Sigmoid colon (tissue), 6 donors: ENCODE measurements at regions not wholly inside any gene's neighbourhood (a gene's known extent, or its start where the extent isn't known, plus 50 kb on each side); places are given as distances from the start of the nearest gene placed in this dataset.

ENCODE experiments used
- DNase-seq: peaks from one replicate; pipeline ENCODE4 v3.0.0-alpha.2; 2019
- H3K27ac ChIP-seq, 4 donors: fragments of 200-600 bp; sonication (generic); one replicate each; pipeline ENCODE4 v1.5.1; 2016 to 2019; ENCODE audit warnings: mild to moderate bottlenecking in 1 of 4
- H3K27me3 ChIP-seq, 3 donors: fragments of 200-600 bp; sonication (generic); one replicate each; pipeline ENCODE4 v1.5.1; 2019; ENCODE audit warnings: mild to moderate bottlenecking in 1 of 3
- H3K36me3 ChIP-seq, 4 donors: fragments of 200-600 bp; sonication (generic); one replicate each; pipeline ENCODE4 v1.5.1; 2016 to 2019
- H3K4me1 ChIP-seq, 4 donors: fragments of 200-600 bp; sonication (generic); one replicate each; pipeline ENCODE4 v1.5.1; 2017 to 2019
- H3K4me3 ChIP-seq, 4 donors: fragments of 200-600 bp; sonication (generic); one replicate each; pipeline ENCODE4 v1.5.1; 2017 to 2019; ENCODE audit warnings: mild to moderate bottlenecking in 2 of 4, moderate library complexity in 1 of 4
- H3K9me3 ChIP-seq, 4 donors: fragments of 200-600 bp in 3 of 4; sonication (generic) in 3 of 4; one replicate each; pipeline versions ENCODE4 v1.5.1 to v1.6.1; 2013 to 2019
- CTCF ChIP-seq, 4 experiments: fragments of 450-650 bp in 3 of 4; fragments of 200-600 bp in 1 of 4; IDR thresholded peaks; one replicate each; pipeline ENCODE4 v1.5.1; 2016 to 2019; ENCODE audit warnings: antibody characterized with exemption in 4 of 4, mild to moderate bottlenecking in 3 of 4, moderate library complexity in 2 of 4
- EP300 ChIP-seq, 4 donors: sonication (generic); formaldehyde crosslinking; IDR thresholded peaks; one replicate each; pipeline ENCODE4 v1.6.1; 2017; ENCODE audit warnings: antibody characterized with exemption in 4 of 4
- POLR2A ChIP-seq, 2 donors: fragments of 450-650 bp; IDR thresholded peaks; one replicate each; pipeline ENCODE4 v1.6.1; 2016; ENCODE audit warnings: antibody characterized with exemption in 2 of 2, mild to moderate bottlenecking in 2 of 2, moderate library complexity in 2 of 2
- POLR2AphosphoS5 ChIP-seq, 4 donors: sonication (generic); formaldehyde crosslinking; IDR thresholded peaks; one replicate each; pipeline ENCODE4 v1.6.1; 2017; ENCODE audit warnings: antibody characterized with exemption in 4 of 4
- WGBS, 2 donors: extraction: QIAGEN DNeasy Blood & Tissue Kit; methylation state at CpG; one replicate each; pipeline ENCODE4 v1.1.7; 2013; 5-methylcytosine and 5-hydroxymethylcytosine counted together
- intact Hi-C: fragments of 100-400 bp; cut with DNase I; formaldehyde crosslinking; loops from one replicate; pipeline ENCODE4 v1.15.1; 2023
- donor health status: healthy with polysubstance abuse.
- donor health status: healthy.

DNA sequence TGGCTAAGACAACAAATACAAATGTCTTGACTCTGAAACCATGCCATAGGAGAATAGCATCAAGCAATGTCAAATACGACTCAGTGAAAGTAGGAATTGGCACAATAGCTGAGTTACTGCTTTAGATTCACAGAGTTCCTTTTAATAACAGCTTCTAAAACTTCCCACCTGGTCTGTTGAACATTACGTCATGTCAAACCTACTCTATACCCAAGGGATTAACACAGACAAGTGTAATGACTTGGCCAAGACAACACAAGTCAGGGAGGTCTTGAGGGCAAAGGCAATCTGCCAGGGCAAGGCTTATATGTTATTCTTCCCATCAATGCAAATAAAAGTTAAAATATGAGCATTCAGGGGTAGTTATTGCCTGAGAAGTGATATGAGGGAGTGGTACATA is 265.1 kb upstream of the PRDM1 start:
- WGBS, 2 donors = 79 to 88% methylated on average over 2 of the region's 2 CpGs

GRCh38 chr6:105819745-105820144 is 266.4 kb upstream of the PRDM1 start:
- no peaks in the 10 kb centered on the region for H3K27me3 ChIP-seq
- no peaks in the 10 kb centered on the region for H3K4me1 ChIP-seq
- H3K4me3 ChIP-seq = no peak overlapping the region
- DNase-seq = no peak
- H3K27ac ChIP-seq = no peak overlapping the region
- intact Hi-C loops = no loop called here
- H3K9me3 ChIP-seq = peaks cover 0 to 3% (median 0%) of the 10 kb centered on the region in 4 donors
- no peaks in the 10 kb centered on the region for H3K36me3 ChIP-seq
- WGBS, 2 donors = 75 to 86% methylated on average over 2 of the region's 2 CpGs
- TF ChIP-seq POLR2AphosphoS5 (IDR thresholded peaks at IDR 0.05) = no peak
- no peak for TF ChIP-seq CTCF (IDR thresholded peaks at IDR 0.05)
- no peak for TF ChIP-seq POLR2A (IDR thresholded peaks at IDR 0.05)
- TF ChIP-seq EP300 (IDR thresholded peaks at IDR 0.05) = no peak

More for the DNA sequence above, 265.1 kb upstream of the PRDM1 start:
- Histone ChIP-seq H3K4me1 (no peaks in the 10 kb centered on the region), H3K27ac (no peak overlapping the region), H3K27me3 (no peaks in the 10 kb centered on the region), H3K36me3 (no peaks in the 10 kb centered on the region), H3K9me3 (peaks cover 0 to 3% (median 0%) of the 10 kb centered on the region in 4 donors), H3K4me3 (no peak overlapping the region)
- TF ChIP-seq POLR2AphosphoS5 (IDR thresholded peaks at IDR 0.05) (no peak), POLR2A (IDR thresholded peaks at IDR 0.05) (no peak), EP300 (IDR thresholded peaks at IDR 0.05) (no peak), CTCF (IDR thresholded peaks at IDR 0.05) (no peak)
- intact Hi-C loops = no loop called here
- no peak for DNase-seq

- no peak for DNase-seq
- Histone ChIP-seq H3K9me3 (peaks cover 0 to 3% (median 0%) of the 10 kb centered on the region in 4 donors), H3K27ac (no peak overlapping the region), H3K27me3 (no peaks in the 10 kb centered on the region), H3K36me3 (no peaks in the 10 kb centered on the region), H3K4me3 (no peak overlapping the region), H3K4me1 (no peaks in the 10 kb centered on the region)
- TF ChIP-seq POLR2A (IDR thresholded peaks at IDR 0.05) (no peak), POLR2AphosphoS5 (IDR thresholded peaks at IDR 0.05) (no peak), EP300 (IDR thresholded peaks at IDR 0.05) (no peak), CTCF (IDR thresholded peaks at IDR 0.05) (no peak)
- intact Hi-C loops = no loop called here
- WGBS, 2 donors = 92 to 93% methylated on average over 2 of the region's 2 CpGs
Observed at GRCh38 chr6:105818505-105818904, 267.6 kb upstream of the PRDM1 start.

DNA sequence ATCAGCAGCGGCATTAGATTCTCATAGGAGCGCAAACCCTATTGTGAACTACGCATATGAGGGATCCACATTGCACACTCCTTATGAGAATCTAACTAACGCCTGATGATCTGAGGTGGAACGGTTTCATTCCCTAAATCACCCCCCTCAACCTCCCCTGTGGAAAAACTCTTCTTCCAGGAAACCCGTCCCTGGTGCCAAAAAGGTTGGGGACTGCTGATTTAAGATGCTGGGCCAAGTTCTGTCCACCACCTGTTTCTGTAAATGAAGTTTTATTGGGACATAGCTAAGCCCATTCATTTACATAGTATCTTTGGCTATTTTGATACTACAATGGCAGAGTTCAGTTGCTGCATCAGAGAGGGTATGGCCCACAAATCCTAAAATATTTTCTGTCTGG is 268.2 kb upstream of the PRDM1 start:
- no peak for TF ChIP-seq POLR2A (IDR thresholded peaks at IDR 0.05)
- TF ChIP-seq EP300 (IDR thresholded peaks at IDR 0.05) = no peak
- no peak for TF ChIP-seq POLR2AphosphoS5 (IDR thresholded peaks at IDR 0.05)
- no peak for TF ChIP-seq CTCF (IDR thresholded peaks at IDR 0.05)
- intact Hi-C loops = no loop called here
- H3K27ac ChIP-seq = no peak overlapping the region
- 95 to 96% methylated on average over 6 of the region's 6 CpGs for WGBS, 2 donors
- peaks cover 0 to 3% (median 0%) of the 10 kb centered on the region in 4 donors for H3K9me3 ChIP-seq
- H3K4me1 ChIP-seq = no peaks in the 10 kb centered on the region
- H3K4me3 ChIP-seq = no peak overlapping the region
- no peaks in the 10 kb centered on the region for H3K36me3 ChIP-seq
- no peak for DNase-seq
- H3K27me3 ChIP-seq = no peaks in the 10 kb centered on the region

GRCh38 chr6:105817370-105817769 is 268.8 kb upstream of the PRDM1 start:
- Histone ChIP-seq H3K27me3 (no peaks in the 10 kb centered on the region), H3K4me3 (no peak overlapping the region), H3K9me3 (peaks cover 0 to 3% (median 0%) of the 10 kb centered on the region in 4 donors), H3K4me1 (no peaks in the 10 kb centered on the region), H3K27ac (no peak overlapping the region), H3K36me3 (no peaks in the 10 kb centered on the region)
- TF ChIP-seq CTCF (IDR thresholded peaks at IDR 0.05) = no peak
- TF ChIP-seq POLR2A (IDR thresholded peaks at IDR 0.05) = no peak
- no peak for TF ChIP-seq EP300 (IDR thresholded peaks at IDR 0.05)
- no peak for TF ChIP-seq POLR2AphosphoS5 (IDR thresholded peaks at IDR 0.05)
- no peak for DNase-seq
- intact Hi-C loops = no loop called here
- WGBS, 2 donors = 84% methylated on average over 8 of the region's 8 CpGs
